ENCODE measurements at regions not wholly inside any gene's neighbourhood (a gene's known extent, or its start where the extent isn't known, plus 50 kb on each side); places are given as distances from the start of the nearest gene placed in this dataset.

- H3K4me1 Mint-ChIP-seq (ENCODE audit: unreplicated experiment) = peaks cover 4% of the 10 kb centered on the region
- H3K9me3 Mint-ChIP-seq (ENCODE audit: unreplicated experiment) = peaks cover 4% of the 10 kb centered on the region
- H3K4me3 Mint-ChIP-seq (ENCODE audit: unreplicated experiment) = no peak overlapping the region
- H3K36me3 Mint-ChIP-seq (ENCODE audit: low read depth, unreplicated experiment) = no peaks in the 10 kb centered on the region
- TF ChIP-seq CTCF (IDR thresholded peaks at IDR 0.05; ENCODE audit: unreplicated experiment) = no peak
- DNase-seq (ENCODE audit: low spot score) = no peak
- H3K27me3 Mint-ChIP-seq (ENCODE audit: unreplicated experiment) = peaks cover 2% of the 10 kb centered on the region
- no peak overlapping the region for H3K27ac Mint-ChIP-seq (ENCODE audit: unreplicated experiment)
Observed at GRCh38 chr10:117463545-117463920, 79.0 kb upstream of the EMX2 start.

GRCh38 chr10:117462816-117463544 lies 79.6 kb upstream of the EMX2 start:
- H3K9me3 Mint-ChIP-seq (ENCODE audit: unreplicated experiment) = peaks cover 4% of the 10 kb centered on the region
- H3K27ac Mint-ChIP-seq (ENCODE audit: unreplicated experiment) = no peak overlapping the region
- no peaks in the 10 kb centered on the region for H3K36me3 Mint-ChIP-seq (ENCODE audit: low read depth, unreplicated experiment)
- no peak overlapping the region for H3K4me3 Mint-ChIP-seq (ENCODE audit: unreplicated experiment)
- H3K4me1 Mint-ChIP-seq (ENCODE audit: unreplicated experiment) = peaks cover 6% of the 10 kb centered on the region
- peaks cover 2% of the 10 kb centered on the region for H3K27me3 Mint-ChIP-seq (ENCODE audit: unreplicated experiment)
- no peak for TF ChIP-seq CTCF (IDR thresholded peaks at IDR 0.05; ENCODE audit: unreplicated experiment)
- DNase-seq (ENCODE audit: low spot score) = no peak

GRCh38 chr10:117462424-117462792 lies 80.1 kb upstream of the EMX2 start:
- no peak overlapping the region for H3K4me3 Mint-ChIP-seq (ENCODE audit: unreplicated experiment)
- DNase-seq (ENCODE audit: low spot score) = peak; percentile 18
- no peak overlapping the region for H3K27ac Mint-ChIP-seq (ENCODE audit: unreplicated experiment)
- peaks cover 8% of the 10 kb centered on the region for H3K4me1 Mint-ChIP-seq (ENCODE audit: unreplicated experiment)
- H3K36me3 Mint-ChIP-seq (ENCODE audit: low read depth, unreplicated experiment) = no peaks in the 10 kb centered on the region
- no peak for TF ChIP-seq CTCF (IDR thresholded peaks at IDR 0.05; ENCODE audit: unreplicated experiment)
- H3K27me3 Mint-ChIP-seq (ENCODE audit: unreplicated experiment) = peaks cover 3% of the 10 kb centered on the region
- H3K9me3 Mint-ChIP-seq (ENCODE audit: unreplicated experiment) = peaks cover 4% of the 10 kb centered on the region

GRCh38 chr10:117461766-117462423 lies 80.7 kb upstream of the EMX2 start:
- H3K27ac Mint-ChIP-seq (ENCODE audit: unreplicated experiment) = no peak overlapping the region
- H3K9me3 Mint-ChIP-seq (ENCODE audit: unreplicated experiment) = peaks cover 4% of the 10 kb centered on the region
- no peak for TF ChIP-seq CTCF (IDR thresholded peaks at IDR 0.05; ENCODE audit: unreplicated experiment)
- peaks cover 3% of the 10 kb centered on the region for H3K27me3 Mint-ChIP-seq (ENCODE audit: unreplicated experiment)
- no peaks in the 10 kb centered on the region for H3K36me3 Mint-ChIP-seq (ENCODE audit: low read depth, unreplicated experiment)
- H3K4me3 Mint-ChIP-seq (ENCODE audit: unreplicated experiment) = no peak overlapping the region
- H3K4me1 Mint-ChIP-seq (ENCODE audit: unreplicated experiment) = peaks cover 9% of the 10 kb centered on the region
- DNase-seq (ENCODE audit: low spot score) = no peak
